ENCODE measurements at regions not wholly inside any gene's neighbourhood (a gene's known extent, or its start where the extent isn't known, plus 50 kb on each side); places are given as distances from the start of the nearest gene placed in this dataset.

- ChIA-PET CTCF (interaction anchor here (2.9 kb wide), 1 partner anchor 15 kb away, joined by 13 read pairs; no protein-coding TSS in a partner anchor), POLR2A (no interaction called here)
- Histone ChIP-seq H3K9me3 (no peaks in the 10 kb centered on the region), H3K9me2 (no peaks in the 10 kb centered on the region), H3K79me2 (ENCODE audit: insufficient read depth) (no peaks in the 10 kb centered on the region), H3F3A (replicated peaks; ENCODE audit: insufficient read depth) (no peaks in the 10 kb centered on the region), H3K9ac (no peak overlapping the region), H2AFZ (ENCODE audit: low read depth) (no peak overlapping the region), H3K36me3 (replicated peaks in 1 of 2; ENCODE audit: control insufficient read depth in 1 of 2, insufficient read depth in 2 of 2, low read length in 1 of 2) (no peaks in the 10 kb centered on the region), H4K20me1 (ENCODE audit: insufficient read depth) (no peaks in the 10 kb centered on the region), H3K27ac (ENCODE audit: low read depth in 2 of 2, low read length in 1 of 2) (no peak overlapping the region; a peak in 1 of 4 replicates), H3K4me2 (no peak overlapping the region), H3K4me1 (ENCODE audit: control insufficient read depth in 1 of 2, insufficient read depth in 2 of 2, low read depth in 1 of 2, low read length in 1 of 2) (peaks cover 6 to 14% of the 10 kb centered on the region in 2 experiments; a peak in 3 of 4 replicates), H3K27me3 (ENCODE audit: insufficient read depth) (no peaks in the 10 kb centered on the region), H3K4me3 (ENCODE audit: low read depth in 2 of 2, low read length in 1 of 2) (no peak overlapping the region)
- 92% methylated on average over 6 of the region's 9 CpGs for WGBS (ENCODE audit: low lambda C conversion rate)
- no peak for DNase-seq
- TF ChIP-seq MAX (IDR thresholded peaks at IDR 0.05; ENCODE audit: low read depth) = no peak
Observed at GRCh38 chr13:30148171-30148754, 159.1 kb downstream of the KATNAL1 start.

DNA sequence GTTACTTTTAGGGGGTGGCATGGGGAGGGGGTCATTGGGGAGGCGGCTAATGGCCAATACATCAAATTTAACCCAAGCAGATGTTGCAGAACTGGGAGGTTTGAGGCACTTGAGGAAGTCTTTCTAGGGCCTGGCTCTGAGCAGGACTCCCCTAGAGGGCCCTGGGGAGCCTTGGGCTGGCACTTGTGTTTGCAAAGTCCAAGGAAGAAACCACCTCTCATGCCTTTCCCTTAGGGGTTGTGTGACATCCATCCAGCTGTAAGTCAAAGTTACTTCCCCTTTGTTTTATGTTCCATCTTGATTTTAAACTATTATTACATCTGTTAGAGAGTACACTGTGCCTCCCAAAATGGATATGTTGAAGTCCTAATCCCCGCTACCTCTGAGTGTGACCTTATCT, 159.9 kb downstream of the KATNAL1 start:
- no peak for DNase-seq
- H4K20me1 ChIP-seq (ENCODE audit: insufficient read depth) = no peaks in the 10 kb centered on the region
- no peaks in the 10 kb centered on the region for H3K9me3 ChIP-seq
- H3K4me3 ChIP-seq (ENCODE audit: low read depth in 2 of 2, low read length in 1 of 2) = no peak overlapping the region
- peaks cover 14 to 19% of the 10 kb centered on the region in 2 experiments; a peak in 3 of 4 replicates for H3K4me1 ChIP-seq (ENCODE audit: control insufficient read depth in 1 of 2, insufficient read depth in 2 of 2, low read depth in 1 of 2, low read length in 1 of 2)
- ChIA-PET POLR2A (interaction anchor here (0.6 kb wide), 1 partner anchor 185 kb away, joined by 3 read pairs; no protein-coding TSS in a partner anchor), CTCF (interaction anchor here (2.1 to 7.9 kb wide), 3 partner anchors 14 to 32 kb away, joined by 5 to 74 read pairs (median 13); no protein-coding TSS in a partner anchor)
- no peak overlapping the region for H3K27ac ChIP-seq (ENCODE audit: low read depth in 2 of 2, low read length in 1 of 2)
- H3K4me2 ChIP-seq = no peak overlapping the region
- no peaks in the 10 kb centered on the region for H3K27me3 ChIP-seq (ENCODE audit: insufficient read depth)
- no peaks in the 10 kb centered on the region for H3K79me2 ChIP-seq (ENCODE audit: insufficient read depth)
- H3F3A ChIP-seq (replicated peaks; ENCODE audit: insufficient read depth) = peaks cover 2% of the 10 kb centered on the region
- H2AFZ ChIP-seq (ENCODE audit: low read depth) = no peak overlapping the region
- 91% methylated on average over 2 of the region's 2 CpGs for WGBS (ENCODE audit: low lambda C conversion rate)
- no peak overlapping the region for H3K9ac ChIP-seq
- TF ChIP-seq PBX3 (IDR thresholded peaks at IDR 0.05) (no peak), TCF12 (IDR thresholded peaks at IDR 0.05) (no peak), POLR2AphosphoS5 (IDR thresholded peaks at IDR 0.05; ENCODE audit: low read depth, low read length) (no peak), EZH2phosphoT487 (IDR thresholded peaks at IDR 0.05; ENCODE audit: borderline replicate concordance, low read depth) (no peak), USF2 (IDR thresholded peaks at IDR 0.05; ENCODE audit: borderline replicate concordance, low read depth, low read length) (no peak), RCOR1 (IDR thresholded peaks at IDR 0.05; ENCODE audit: low read length) (no peak), YY1 (IDR thresholded peaks at IDR 0.05; ENCODE audit: low read depth) (no peak), GATA2 (CRISPR knock-in tag; IDR thresholded peaks at IDR 0.05) (no peak), FOXM1 (IDR thresholded peaks at IDR 0.05; ENCODE audit: low read depth) (no peak), MXI1 (IDR thresholded peaks at IDR 0.05; ENCODE audit: low read depth, low read length) (no peak), MAX (IDR thresholded peaks at IDR 0.05; ENCODE audit: low read depth) (no peak), TEAD4 (IDR thresholded peaks at IDR 0.05; ENCODE audit: borderline replicate concordance, insufficient read depth) (no peak), NRF1 (IDR thresholded peaks at IDR 0.05; ENCODE audit: low read depth, low read length) (no peak), MEF2A (IDR thresholded peaks at IDR 0.05; ENCODE audit: borderline replicate concordance, low read depth) (no peak), RXRA (IDR thresholded peaks at IDR 0.05; ENCODE audit: borderline replicate concordance, low read depth) (no peak), RAD21 (IDR thresholded peaks at IDR 0.05; ENCODE audit: low read length) (no peak)
- TF ChIP-seq, protein P1, sequence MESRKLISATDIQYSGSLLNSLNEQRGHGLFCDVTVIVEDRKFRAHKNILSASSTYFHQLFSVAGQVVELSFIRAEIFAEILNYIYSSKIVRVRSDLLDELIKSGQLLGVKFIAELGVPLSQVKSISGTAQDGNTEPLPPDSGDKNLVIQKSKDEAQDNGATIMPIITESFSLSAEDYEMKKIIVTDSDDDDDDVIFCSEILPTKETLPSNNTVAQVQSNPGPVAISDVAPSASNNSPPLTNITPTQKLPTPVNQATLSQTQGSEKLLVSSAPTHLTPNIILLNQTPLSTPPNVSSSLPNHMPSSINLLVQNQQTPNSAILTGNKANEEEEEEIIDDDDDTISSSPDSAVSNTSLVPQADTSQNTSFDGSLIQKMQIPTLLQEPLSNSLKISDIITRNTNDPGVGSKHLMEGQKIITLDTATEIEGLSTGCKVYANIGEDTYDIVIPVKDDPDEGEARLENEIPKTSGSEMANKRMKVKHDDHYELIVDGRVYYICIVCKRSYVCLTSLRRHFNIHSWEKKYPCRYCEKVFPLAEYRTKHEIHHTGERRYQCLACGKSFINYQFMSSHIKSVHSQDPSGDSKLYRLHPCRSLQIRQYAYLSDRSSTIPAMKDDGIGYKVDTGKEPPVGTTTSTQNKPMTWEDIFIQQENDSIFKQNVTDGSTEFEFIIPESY (IDR thresholded peaks at IDR 0.05; ENCODE audit: borderline replicate concordance, low read depth) = no peak
- H3K36me3 ChIP-seq (replicated peaks in 1 of 2; ENCODE audit: control insufficient read depth in 1 of 2, insufficient read depth in 2 of 2, low read length in 1 of 2) = no peaks in the 10 kb centered on the region
- H3K9me2 ChIP-seq = no peaks in the 10 kb centered on the region

Data from SK-N-SH (cell line).